GM12891 (cell line): ENCODE measurements at regions not wholly inside any gene's neighbourhood (a gene's known extent, or its start where the extent isn't known, plus 50 kb on each side); places are given as distances from the start of the nearest gene placed in this dataset.

ENCODE experiments used
- DNase-seq: peaks from one replicate; pipeline ENCODE4 v3.0.0; 2011; ENCODE audit warnings: low spot score; ENCODE audit not compliant: insufficient read length
- FAIRE-seq: peaks from 2 replicates; lab custom pipeline; 2011; peaks lifted over from hg19 to GRCh38; lab: Jason Lieb, UNC
- PAX5 ChIP-seq: IDR thresholded peaks from 2 replicates; pipeline ENCODE4 v1.6.1; 2011; ENCODE audit warnings: low read length, moderate library complexity, mild to moderate bottlenecking; ENCODE audit not compliant: insufficient read depth, severe bottlenecking
- POLR2A ChIP-seq: IDR thresholded peaks from 2 replicates; pipeline ENCODE4 v1.6.1; 2011; ENCODE audit warnings: low read depth, low read length, control low read depth
- POLR2AphosphoS5 ChIP-seq: IDR thresholded peaks from 2 replicates; pipeline ENCODE4 v1.6.1; 2011; ENCODE audit warnings: low read depth, low read length, control low read depth
- POU2F2 ChIP-seq: IDR thresholded peaks from 2 replicates; pipeline ENCODE4 v1.6.1; 2011; ENCODE audit warnings: low read depth, mild to moderate bottlenecking, control low read depth, low read length, moderate library complexity
- SPI1 ChIP-seq: IDR thresholded peaks from 2 replicates; pipeline ENCODE4 v1.6.1; 2011; ENCODE audit warnings: low read depth, low read length, control low read depth
- TAF1 ChIP-seq: IDR thresholded peaks from 2 replicates; pipeline ENCODE4 v1.6.1; 2011; ENCODE audit warnings: low read depth, low read length, control low read depth

DNA sequence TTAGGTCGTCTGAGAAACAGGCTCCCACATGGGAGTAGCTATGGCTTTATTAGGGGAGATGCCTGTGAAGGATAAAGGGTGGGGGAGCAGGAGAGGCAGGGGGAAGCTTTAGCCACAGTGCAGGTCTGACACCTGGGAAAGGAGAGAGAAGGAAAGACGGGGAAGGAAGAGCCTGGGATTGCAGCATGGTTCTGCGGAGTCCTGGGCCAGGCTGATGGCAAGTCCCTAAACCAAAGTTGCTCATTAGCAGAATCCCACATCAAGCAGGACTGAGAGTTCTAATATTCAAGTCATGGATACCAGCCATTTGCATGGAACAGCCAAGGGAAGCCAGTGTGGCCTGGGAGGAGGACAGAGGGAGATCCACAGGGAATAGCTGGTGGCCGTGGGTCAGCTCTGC is 414.8 kb downstream of the RPS24 start:
- no peak for DNase-seq
- no peak for FAIRE-seq
- TF ChIP-seq POU2F2 (no peak), PAX5 (no peak), POLR2AphosphoS5 (no peak), POLR2A (no peak), TAF1 (no peak), SPI1 (no peak)

DNA sequence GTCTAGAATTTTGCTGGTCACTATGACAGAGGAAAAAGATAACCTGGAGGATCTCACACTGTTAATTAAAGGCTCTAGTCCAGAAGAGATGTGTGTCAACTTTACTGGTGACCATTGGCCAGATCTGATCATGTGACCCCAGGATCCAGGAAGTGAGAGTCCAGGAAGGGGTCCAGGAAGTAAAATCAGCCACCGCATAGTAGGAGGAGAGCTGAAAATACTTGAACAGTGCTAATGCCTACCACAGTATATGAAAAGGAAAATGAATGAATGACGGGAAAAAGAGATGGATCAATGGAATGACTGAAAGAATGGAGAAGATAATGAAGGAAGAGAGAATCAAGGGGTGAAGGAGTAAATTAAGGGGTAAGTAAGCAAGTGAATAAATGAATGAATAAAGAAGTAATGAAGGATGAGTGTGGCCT is 415.3 kb downstream of the RPS24 start:
- FAIRE-seq: no peak
- DNase-seq: no peak
- TF ChIP-seq POLR2A (no peak), PAX5 (no peak), POLR2AphosphoS5 (no peak), SPI1 (no peak), POU2F2 (no peak), TAF1 (no peak)

DNA sequence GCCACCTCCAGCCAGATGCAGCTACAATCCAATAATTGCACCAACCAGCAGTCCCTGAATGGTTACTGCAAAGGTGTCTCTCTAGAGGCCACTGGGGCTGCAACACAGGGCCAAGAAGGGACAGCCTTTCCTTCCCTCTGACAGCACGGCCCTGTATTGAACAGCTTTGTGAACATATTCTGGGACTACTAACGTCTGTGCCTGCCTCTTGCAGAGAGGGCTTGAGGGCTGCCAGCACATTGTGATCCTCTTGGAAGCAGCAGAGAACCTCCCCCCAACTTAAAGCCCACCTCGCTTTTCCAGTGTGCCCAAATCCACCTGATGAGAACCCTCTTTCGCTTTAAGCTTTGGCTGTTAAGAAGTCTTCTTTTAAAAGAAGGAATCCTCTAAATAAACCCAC is 415.9 kb downstream of the RPS24 start:
- DNase-seq: no peak
- TF ChIP-seq SPI1: no peak
- TF ChIP-seq POLR2AphosphoS5: no peak
- TF ChIP-seq POU2F2: no peak
- FAIRE-seq: no peak

DNA sequence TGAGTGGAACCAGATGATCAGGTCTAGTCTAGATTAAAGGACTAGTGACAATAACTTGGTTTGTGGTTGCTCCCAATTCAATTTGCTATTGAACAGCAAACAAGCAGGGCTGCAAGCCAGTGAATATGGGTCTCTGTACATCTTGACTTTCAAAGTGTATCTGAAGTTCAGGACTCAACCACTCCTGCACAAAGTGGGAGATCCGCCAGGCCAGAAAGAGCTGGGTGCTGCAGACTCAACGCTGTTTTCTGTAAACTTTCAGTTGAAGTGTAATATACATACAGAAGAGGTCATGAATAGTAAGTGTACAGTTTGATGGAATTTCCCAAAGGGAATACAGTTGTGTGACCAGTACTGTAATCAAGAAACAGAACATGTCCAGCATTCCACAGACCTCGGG is 416.6 kb downstream of the RPS24 start:
- no peak for TF ChIP-seq PAX5
- TF ChIP-seq SPI1: no peak
- no peak for TF ChIP-seq POLR2A
- no peak for TF ChIP-seq TAF1
- TF ChIP-seq POU2F2: no peak
- no peak for TF ChIP-seq POLR2AphosphoS5
- no peak for FAIRE-seq

DNA sequence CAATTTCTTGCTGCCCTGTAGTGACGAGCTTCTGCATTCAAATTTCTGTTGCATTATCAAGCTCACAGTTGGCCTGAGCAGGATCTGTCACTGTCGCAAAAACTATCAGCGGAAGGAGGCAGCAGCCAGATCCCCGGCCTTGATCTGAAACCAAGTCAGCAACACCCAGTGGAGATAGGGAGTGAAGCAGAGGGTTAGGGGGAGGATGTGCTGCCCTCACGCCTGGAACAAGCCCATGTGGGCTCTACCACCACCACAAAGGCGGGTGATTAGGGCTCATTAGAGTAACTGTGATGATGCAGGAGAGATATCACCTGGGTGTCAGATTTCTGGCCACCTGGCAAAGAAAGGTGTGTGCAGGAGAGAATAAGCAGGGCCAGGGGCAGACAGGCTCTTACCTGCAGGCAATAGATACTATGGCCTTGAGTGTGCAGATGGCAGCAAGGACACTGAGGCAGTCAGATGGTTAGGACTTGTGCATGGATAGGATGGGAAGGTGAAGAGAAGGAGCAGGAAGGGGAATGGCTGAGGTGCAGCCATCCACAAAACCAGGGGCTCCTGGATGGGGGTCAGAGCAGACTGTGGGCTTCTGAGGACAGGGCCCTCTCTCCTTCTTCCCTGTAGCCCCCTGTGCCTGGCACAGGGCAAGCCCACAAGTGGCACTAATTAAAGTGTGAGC is 417.3 kb downstream of the RPS24 start:
- TF ChIP-seq POLR2A: no peak
- no peak for DNase-seq
- FAIRE-seq: no peak

More for the DNA sequence above, 416.6 kb downstream of the RPS24 start:
- DNase-seq: no peak

DNA sequence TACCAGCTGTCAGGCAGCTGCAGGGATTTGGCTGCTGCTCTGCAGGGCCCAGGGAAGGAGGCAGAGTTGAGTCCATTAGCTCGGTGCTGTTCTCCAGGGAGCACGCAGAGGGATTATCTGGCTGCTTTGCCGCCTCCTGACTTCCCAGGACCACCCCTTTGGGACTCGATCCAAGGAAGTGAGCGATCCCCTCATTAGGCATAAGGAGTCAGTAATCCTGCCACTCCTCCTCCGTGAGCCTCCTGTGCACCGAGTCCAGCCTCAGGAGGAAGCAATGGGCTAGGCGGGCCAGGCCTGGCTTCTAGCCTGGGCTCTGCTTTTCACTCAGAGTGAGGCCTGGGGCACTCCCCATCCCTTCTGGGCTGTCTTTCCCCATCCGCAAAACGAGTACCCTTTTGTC is 417.9 kb downstream of the RPS24 start:
- TF ChIP-seq POLR2A: no peak
- TF ChIP-seq POU2F2: no peak
- DNase-seq: no peak
- FAIRE-seq: no peak

DNA sequence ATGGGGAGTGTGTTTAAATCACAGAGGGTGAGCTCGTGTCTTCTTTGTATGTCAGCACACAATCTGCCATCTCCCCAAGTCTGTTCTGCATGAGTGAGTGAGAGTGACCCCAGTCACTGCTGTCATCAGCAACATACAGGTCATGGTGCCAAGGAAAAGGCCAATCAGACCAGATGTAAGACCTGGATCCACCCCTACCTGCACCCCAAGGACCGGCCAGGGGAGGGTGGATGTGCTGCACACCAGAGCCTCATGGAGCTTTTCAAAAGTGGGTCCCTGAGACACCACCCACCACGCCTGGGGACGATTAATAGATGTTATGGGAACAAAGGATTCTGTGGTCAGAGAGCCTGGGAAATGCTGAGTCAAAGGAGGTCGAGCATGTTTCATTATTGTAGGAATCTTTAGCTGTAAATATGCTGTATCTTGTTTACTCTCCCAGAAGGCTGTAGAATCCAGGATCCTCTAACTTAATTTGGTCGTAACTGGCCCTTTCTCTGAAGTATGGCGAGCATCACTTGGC is 420.5 kb downstream of the RPS24 start:
- FAIRE-seq (no peak), DNase-seq (no peak)
- TF ChIP-seq POU2F2 (no peak), TAF1 (no peak), SPI1 (no peak), PAX5 (no peak), POLR2A (no peak), POLR2AphosphoS5 (no peak)

DNA sequence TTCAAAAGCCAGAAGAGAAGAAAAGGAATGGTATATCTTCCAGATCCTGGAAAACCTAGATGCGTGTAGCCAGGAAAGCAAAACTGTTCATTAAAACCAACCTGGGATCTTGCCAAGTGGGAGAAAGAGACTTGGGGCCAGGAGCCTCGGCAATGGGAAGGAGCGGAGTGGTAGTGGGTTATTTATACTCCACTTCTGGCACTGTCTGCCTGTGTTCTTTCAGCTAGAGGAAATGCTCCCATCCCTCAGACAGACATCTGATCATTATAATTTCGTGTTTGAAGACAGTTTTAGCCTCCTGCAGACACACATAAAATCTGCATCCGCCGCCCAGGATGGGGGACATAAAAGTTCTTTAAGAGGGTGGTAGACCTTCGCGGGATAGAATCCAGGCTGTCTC is 421.6 kb downstream of the RPS24 start:
- TF ChIP-seq POU2F2 (no peak), PAX5 (no peak)
- no peak for DNase-seq
- FAIRE-seq: no peak

DNA sequence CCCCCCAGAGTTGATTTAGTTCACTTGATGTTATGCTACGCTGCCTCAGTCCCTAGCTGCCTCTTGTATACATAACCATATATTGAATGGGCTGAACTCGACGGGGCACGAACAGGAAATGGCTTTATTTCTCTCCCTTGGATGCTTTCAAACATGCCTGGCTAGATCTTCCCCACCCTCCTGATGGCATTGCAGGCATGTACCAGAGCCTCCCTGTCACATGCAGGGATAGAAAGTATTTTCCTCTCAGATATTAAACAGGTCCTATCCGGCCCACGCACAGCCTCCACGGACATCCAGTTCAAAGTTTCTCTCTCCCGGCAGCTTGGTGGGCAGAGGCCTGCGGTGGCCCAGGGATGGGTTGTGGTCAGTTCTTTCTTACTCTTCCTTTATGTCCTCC is 422.1 kb downstream of the RPS24 start:
- no peak for DNase-seq
- no peak for FAIRE-seq
- TF ChIP-seq POLR2AphosphoS5 (no peak), POU2F2 (no peak), PAX5 (no peak), SPI1 (no peak), TAF1 (no peak), POLR2A (no peak)

DNA sequence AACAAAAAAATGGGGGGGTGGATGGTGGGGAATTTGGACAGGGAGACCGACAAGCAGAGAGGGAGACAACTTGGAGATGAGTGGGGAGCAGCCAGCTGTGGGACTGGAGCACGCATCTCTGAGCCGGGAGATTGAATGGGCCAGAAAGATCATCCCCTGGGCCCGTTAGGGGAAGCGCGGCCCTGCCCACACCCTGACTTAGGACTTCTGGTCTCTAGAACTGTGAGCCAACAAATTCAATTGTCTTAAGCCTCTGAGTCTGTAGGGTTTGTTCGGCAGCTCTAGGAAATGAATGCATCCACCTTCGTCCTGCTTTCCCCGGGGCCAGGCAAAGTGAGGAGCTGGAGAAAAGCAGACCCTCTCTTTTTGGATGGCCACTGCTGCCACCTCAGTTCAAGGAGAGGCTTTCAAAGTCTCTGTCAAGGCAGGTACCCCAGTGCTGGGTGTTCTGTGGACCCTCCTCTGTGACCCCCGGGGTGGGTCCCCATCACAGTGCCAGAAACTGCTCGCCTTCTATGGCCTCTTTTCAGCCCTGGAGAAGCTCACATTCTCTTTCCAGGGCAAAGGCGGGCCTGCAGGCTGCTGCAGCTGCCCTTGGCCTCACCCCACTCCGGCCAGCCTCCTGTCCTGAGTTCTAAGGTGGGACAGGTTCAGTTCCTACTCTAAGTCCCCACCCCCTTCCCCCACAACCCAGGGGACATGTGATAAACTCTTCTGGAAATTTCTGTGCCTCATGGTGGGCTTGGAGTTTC is 423.2 kb downstream of the RPS24 start:
- FAIRE-seq: no peak
- DNase-seq: no peak
- TF ChIP-seq POLR2A: no peak
- TF ChIP-seq SPI1: no peak
- no peak for TF ChIP-seq TAF1
- no peak for TF ChIP-seq POU2F2
